HG03469 (cell line): ENCODE measurements at regions not wholly inside any gene's neighbourhood (a gene's known extent, or its start where the extent isn't known, plus 50 kb on each side); places are given as distances from the start of the nearest gene placed in this dataset.
"Not testable (repeated sequence)": the region's sequence is repeated elsewhere in the genome, so short reads cannot be mapped to it uniquely, and the experiment has no call there.

ENCODE experiments used
- ATAC-seq: cut with Tn5 transposase; IDR thresholded peaks from one replicate; pipeline ENCODE4 v1.9.1; 2021; ENCODE audit warnings: mild to moderate bottlenecking, moderate library complexity, moderate number of reproducible peaks; ENCODE audit not compliant: unreplicated experiment

DNA sequence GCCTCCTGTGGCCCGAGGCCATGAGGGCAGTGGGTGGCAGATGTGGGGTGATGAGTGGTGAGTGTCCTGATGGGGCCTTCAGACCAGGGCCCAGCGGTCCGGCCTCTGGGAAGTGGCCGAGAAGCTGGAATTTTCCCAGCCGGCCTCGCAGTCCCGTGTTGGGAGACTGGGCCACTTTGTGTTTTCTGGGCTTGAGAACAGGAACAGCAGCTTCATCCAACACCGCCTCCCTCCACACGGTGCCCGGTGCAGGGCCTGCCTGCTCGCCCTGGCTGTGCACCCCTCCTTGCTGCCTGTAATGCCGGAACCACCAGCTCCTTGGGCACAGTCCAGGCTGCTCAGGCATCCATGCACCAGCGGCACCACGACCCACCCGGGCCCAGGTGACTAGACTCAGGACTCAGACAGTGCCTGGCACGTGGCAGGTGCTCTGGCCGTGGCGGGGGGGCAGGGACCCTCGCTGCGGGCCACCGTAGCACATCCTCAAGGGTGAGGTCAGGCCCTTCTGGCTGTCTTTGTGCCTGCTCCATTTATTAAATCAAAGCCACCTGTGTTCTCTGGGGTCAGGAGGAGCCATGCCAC, 194.7 kb downstream of the BANP start:
- ATAC-seq: not testable (repeated sequence)

DNA sequence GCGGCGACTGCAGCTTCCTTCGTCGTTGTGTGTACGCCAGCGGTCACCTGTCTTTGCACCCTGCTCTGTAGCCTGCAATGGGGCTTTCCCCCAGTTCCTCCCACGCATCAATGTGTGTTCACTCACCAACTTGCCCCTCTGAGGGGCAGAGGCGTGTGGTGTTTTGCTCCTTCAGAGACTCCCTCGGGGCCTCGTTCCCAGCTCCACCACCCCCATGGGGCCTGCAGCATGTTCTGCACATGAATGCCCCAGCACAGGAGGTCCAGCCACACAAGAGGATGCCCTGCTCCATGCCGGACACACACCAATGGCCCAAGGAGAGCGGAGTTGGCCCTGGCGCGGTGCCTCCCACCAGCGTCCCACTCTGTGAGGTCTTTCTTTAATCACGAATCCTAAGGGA, 196.8 kb downstream of the BANP start:
- not testable (repeated sequence) for ATAC-seq

DNA sequence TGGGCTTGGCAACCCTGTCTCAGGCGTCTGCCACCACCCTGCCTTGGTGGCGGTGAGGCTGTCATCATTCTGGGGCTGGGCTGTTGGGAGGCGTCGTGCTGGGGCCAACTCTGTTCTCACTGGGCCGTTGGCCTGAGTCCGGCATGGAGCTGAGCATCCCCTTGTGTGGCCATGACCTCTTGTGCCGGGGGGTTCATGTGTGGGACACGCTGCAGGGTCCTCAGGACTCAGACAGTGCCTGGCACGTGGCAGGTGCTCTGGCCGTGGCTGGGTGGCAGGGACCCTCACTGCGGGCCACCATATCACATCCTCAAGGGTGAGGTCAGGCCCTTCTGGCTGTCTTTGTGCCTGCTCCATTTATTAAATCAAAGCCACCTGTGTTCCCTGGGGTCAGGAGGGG, 197.4 kb downstream of the BANP start:
- not testable (repeated sequence) for ATAC-seq

DNA sequence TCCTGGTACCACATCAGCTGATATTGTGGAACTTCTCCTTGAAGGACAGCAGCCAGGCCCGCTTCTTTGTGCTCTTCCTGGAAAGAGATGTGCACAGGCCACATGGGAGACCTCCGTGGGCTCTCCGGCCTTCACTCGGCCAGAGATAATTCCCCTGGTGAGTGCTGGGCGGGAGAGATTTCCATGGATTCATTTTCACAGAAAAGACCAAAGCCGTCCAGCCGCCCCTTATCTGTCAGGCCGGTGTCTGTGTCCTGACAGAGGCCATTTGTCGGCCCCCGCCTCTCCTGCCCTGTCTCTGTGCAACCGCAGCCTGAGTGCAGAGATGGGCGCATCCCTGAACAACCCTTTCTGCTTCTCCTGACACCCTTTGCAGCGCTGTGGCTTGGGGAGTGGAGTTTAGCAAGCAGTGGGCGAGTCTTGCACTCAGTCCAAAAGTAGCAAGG, 197.9 kb downstream of the BANP start:
- not testable (repeated sequence) for ATAC-seq

DNA sequence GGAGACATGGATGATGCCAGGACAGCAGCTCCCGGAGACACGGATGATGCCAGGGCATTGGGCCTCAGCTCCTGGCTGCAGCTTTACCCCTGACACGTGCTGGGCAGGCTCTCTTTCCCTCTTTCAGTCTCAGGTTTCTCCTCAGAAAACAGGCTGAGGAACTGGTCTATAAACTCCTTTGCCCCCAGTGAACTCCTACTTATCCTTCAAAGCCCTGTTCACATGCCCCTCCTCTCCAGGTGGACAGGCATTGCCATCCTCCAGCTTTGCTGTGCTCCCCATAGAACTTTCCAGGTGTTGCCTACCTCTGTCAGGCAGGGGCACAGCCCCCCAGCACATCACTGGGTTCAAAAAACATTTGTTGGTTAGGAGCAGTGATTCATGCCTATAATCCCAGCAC, 198.4 kb downstream of the BANP start:
- ATAC-seq: not testable (repeated sequence)

DNA sequence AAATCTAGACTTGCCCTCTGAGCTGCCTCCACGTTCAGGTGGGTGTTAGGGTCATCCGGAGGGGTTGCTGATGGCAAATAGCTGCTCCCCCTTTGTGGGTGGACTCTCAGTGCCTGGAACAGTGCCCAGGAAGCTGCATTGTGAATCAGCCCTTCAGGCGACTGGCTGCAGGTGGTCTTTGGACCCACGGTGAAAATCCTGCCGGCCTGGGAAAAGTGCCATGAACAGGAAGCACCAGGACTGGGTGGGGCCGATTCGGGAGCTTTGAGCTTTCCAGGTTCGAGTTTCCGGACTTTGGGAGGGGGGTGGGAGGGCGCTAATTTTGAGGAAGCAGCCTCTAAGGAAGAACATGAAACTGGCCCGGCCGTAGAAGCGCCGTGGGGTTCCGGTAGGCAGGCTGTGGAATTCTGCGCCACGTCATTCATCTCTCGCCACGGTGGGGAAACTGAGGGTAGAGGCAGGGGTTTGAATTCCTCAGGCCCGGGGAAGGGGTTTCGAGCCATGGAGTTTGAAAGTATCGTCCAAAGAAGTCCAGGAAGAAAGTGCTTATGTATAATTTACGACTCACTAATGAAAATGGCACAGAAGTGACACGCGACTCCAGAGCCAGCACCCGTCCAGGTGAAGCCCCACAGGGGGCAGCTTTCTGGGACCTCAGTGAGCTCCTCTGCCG, 199.4 kb downstream of the BANP start:
- ATAC-seq: not testable (repeated sequence)

DNA sequence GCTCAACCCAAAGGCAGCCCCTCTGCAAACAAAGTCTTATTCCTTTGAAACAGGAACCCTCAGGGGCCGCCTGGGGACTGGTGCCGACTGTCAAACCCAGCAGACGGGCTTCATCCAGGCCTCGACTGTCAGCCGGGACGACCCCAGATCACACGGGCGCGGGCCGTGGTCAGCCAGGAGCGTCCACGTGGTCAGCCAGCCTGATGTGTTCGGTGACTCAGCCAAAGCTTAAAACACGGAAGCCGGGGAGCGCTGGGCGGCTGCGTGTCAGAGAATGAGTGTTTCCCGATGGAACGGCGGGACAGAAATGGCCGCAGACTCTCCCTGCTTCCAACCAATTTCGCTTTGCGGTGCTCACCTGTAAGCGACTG, 199.9 kb downstream of the BANP start:
- ATAC-seq: not testable (repeated sequence)

DNA sequence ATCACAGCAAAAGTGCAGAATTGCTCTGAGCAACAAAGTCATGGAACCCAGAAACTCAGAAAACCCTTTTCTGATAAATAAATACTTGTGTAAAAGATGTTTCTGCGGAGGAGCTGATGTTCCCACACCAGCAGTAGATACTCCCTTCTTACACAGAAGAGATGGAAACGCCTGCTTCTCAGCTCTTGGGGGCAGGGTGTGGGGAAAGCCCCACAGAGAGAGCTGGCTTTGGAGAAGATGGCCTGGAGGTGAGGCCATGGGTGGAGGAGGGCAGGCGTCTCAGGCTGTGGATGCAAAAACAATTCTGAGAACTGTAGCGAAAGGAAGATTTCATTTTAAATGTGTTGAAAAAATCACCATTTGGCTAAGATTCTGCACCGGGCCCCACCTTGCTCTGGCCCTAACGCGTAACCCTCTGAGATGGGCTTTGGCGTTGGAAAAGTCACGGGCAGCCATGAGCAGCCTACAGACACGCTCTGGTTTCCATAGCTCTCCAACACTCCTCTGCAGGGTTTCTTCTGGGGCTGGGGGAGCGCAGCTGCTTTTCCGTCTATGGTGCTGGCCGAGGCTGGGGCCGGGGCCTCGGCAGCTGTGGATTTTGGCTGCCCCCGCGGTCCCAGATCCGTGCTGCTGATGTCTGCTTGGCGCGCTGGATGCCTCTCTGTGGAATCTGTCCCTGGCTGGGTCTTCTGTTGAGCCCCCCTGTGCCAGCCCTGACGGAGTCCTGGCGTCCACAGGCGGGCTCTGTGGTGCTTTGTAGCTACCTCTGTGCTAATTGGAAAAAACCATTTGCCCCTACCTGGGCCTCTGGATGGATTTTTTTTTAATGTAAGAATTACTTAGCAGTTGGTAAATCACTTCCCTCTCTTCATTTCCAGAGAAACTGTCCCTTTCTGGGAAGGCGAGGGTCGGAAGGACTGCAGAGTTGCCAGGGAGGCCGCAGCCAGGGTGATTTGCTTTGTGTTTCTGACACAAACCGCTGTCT, 200.9 kb downstream of the BANP start:
- not testable (repeated sequence) for ATAC-seq

DNA sequence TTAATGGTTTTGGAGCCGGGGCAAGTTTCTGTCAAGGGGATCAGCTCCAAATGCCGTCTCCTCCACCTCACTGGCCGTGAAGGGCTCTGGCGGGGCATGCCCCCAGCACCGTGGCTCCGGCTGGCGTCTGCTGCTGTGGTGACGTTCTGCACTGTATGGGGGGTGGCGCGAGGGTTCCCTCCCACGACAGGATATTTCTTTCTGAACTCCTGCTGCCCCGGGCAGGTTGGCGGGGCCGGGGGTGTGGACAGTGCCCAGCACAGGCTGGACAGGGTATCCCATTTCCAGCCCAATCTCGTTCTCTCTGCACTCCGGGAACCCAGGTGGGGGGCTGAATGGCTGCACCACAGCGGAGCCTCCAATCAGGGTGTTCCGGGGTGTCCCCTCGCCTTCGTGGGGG, 201.6 kb downstream of the BANP start:
- ATAC-seq: not testable (repeated sequence)

DNA sequence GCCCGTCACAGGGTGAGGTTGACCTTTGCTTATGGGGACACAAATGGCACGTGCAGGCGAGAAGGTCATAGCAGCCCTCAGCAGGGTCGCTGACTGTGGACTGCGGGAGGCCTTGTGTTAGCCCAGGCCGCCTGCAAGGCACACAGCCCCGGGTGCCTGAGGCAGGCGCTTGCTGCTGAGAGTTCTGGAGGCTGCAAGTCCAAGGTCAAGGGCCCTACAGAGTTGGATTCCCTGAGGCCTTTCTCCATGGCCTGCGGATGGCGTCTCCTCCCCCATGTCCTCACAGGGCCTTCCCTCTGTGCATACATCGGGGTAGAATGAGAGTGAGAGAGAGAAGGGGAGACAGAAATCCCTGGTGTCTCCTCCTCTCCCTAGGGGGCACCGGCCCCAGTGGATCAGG, 202.3 kb downstream of the BANP start:
- ATAC-seq: not testable (repeated sequence)

DNA sequence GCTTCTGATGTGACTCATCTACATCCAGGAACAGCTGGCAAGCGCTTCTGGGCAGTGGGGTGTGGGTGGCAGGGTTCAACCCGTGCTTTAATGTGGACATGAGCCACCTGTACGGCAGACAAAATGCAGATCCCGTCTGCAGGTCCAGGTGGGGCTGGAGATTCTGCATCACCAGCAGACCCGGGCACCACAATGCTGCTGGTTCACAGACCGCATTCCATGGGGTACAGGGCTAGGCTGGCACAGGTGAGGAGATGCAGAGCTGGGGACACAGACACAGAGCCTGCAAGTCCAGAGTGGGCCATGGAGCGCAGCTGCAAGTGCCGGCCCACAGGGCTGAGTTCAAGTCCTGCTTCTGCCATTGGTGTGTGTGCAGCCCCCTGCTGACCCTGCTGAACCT, 203.7 kb downstream of the BANP start:
- ATAC-seq: not testable (repeated sequence)

DNA sequence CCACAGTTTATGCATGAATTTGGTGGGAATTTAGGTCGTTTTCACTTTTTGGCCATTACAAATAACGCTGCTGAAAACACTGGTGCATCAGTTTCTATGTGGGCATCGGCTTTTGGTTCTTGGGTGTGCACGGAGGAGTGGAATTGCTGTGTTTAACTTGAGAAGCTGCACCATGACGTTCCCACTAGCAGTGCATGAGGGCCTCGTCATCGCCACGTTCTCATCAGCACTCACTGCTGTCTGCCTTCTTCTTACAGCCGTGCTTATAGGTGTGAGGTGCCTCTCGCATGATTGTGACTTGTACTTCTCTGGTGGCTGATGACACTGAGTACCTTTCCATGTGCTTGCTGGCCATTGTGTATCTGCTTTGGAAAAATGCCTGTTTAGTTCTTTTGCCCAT, 204.4 kb downstream of the BANP start:
- ATAC-seq: not testable (repeated sequence)

DNA sequence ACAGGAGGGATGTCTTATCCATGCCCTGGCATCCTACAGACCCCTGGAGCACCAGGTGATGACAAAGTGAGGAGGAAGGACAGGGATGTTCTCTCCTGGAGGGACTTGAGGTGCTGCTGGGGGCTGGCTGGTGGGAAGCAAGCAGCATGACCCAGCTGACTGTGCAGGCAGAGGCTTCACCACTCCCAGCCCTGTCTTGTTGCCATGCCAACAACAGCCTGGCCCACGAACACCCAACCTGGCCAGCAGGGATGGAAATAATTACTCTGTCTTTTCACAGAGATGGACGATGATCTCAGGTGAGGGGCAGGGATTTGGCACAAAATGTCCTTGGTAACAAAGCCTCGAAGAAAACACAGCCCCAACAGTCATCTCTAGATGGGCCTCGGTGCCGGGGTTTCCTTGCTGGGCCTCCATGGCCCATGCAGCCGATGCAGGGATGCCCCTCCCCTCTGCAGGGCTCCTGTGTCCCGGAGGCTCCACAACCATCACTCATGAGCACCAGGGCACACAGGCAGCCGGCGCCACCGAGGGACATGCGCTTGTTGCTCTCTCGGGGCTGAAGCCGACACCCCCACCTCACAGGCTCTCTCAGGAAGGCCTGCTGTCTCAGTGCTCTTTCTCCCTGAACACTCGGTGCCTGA, 205.5 kb downstream of the BANP start:
- ATAC-seq: not testable (repeated sequence)

DNA sequence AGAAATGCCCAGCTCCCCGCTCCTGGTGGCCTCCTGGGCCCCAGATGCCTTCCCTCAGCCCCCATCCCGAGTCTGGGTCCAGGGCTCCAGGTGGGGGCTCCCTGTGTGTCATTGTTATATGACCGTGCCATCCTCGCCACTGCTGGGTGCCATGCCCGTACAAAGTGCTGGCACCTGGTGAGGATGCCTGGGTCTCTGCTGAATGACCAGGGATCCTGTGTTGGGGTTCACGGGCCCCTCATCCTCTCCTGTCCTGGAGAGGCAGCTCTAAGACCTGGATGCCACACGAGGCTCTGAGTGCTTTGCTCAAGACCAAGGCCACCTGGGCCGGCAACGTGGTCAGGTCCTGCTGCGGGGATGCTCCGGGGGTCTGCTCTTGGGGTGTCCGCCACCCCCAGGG, 206.5 kb downstream of the BANP start:
- not testable (repeated sequence) for ATAC-seq

DNA sequence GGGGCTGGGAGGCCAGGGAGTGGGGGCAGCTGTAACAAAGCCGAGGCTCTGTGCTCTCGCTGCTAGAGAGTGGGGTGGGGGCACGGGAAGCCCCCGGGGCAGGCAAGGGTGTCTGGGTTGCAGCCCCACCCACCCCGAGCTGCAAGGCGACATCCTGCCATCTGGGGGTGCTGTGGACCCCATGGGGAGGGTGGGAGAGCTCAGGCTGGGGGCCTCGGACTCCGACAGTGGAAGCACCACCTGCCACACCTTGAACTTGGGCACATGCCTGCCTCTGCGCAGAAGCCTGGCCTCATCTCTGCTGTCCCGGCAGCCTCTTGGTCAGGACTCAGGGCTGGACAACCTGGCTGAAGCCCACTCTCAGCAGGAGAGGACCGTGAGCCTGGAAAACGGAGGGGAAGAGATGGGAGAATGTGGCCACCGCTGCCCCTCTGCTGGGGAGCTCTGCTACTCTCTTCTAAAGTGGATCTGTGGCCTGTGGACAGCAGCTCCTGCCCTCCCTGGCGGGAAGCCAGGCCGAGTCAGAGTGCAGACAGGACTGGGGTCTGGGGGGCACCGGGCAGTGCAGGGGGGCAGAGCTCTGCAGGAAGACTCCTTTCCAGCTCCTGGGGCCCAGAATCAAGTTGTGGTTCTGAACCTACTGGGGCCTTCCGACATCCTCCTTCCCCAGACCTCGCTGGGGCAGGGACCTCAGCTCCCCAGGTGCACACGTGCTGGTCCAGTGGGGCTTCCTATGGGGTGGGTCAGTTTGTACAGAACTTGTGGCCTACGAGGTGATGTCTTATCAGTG, 207.2 kb downstream of the BANP start:
- ATAC-seq: not testable (repeated sequence)

DNA sequence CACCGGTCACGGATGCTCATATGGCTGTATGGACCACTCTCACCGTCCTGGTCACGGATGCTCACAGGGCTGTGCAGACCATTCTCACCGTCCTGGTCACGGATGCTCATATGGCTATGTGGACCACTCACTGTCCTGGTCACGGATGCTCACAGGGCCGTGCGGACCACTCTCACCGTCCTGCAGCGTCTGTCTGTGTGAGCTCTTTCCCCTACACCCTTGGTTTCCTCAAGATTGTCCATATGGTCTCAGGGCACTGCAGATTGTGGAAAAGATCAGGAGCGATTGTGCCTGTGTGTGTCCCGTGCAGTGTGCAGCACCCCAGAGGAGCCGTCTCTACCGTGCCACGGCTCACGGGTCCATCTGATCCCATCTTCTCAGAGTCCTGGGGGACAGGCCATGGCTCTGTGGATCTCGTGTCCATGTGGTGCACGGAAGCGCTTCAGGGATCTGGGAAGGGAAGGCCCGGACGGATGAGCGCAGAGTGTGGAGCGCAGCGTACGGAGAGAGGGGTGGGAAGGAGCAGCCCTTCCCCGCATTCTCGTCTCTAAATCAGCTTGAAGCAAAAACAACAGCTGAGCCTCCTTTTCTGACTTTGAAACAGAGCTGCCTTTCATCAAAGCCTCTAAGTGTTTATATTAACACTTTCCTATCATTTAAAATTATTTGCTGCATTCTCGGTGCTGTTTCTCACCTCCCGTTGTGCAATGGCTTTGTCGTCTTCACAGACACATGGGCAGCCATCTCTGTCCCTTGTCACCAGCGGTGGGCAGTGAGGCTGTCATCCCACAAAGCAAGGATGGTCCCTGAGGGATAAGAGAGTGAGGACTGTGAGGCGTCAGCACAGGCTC, 208.0 kb downstream of the BANP start:
- not testable (repeated sequence) for ATAC-seq

DNA sequence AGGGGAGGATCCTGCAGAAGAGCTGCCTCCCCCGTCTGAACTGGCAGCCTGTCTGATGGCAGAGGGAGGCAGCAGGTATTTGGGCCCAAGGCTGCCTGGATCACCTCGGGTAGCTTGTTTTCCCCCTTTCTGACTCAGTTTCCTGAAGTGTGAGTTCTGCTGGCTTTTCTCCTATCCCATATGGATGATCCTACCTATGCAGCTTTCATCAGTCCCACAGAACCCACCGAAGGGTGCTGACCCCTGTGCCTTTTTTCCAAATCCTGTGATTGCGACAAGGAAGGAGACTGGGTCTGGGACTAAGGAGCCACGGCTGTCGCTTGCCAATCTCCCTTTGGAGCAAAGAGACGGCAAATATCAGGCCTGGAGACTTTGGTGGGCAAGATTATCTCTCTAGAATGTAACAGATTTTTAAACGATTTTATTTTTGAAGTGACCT, 208.7 kb downstream of the BANP start:
- not testable (repeated sequence) for ATAC-seq

DNA sequence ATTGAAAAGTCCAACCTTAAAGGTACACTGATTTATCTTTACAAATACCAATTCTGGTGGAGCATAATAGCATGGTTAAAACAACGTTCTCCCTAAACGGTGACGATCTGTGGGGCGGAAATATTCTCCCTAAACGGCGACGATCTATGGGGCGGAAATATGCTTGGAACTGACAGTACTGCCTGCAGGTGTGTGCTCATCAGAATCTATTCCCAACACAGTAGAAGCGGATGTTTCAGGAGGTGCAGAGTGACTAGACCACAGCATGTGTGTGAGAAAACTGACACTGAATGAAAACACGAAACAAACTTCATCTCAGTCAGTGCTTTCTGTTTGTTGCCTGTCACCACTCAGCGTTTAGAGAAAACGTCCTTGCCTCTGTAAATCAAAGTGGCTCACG, 210.0 kb downstream of the BANP start:
- not testable (repeated sequence) for ATAC-seq

DNA sequence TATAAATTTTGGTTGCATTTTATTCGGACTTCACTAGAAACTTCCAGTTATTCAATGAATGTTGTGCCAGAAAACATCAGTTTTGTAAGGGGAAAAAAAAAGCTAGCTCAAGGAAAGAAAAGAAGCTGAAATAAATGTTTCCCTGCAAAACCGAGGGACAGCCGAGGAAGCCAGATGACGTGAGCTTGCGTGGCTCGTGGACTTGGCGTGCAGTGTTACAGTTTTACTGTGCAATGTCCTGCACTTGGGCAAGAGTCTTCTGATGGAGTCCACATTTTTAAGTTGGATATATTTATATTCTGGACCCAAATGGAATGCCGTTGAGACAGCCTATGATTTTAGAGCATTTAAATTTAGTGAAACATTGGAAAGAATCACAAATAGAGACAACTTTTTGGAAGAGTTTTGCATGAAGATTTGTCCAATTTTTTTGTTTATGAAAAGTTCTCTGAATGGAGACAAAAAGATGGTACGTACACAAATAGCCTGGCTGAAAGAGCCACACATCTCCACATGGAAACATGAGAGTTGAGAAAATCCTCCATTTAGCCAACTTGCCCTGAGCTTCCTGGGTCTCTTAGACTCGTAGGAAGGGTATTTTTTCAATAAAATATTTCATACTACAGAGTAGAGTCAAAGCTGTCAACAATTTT, 210.5 kb downstream of the BANP start:
- ATAC-seq: not testable (repeated sequence)
